MM.1S (cell line): ENCODE measurements at regions not wholly inside any gene's neighbourhood (a gene's known extent, or its start where the extent isn't known, plus 50 kb on each side); places are given as distances from the start of the nearest gene placed in this dataset.

Experiments
- DNase-seq: peaks from one replicate; pipeline ENCODE4 v3.0.0-alpha.2; 2015
- H2AFZ ChIP-seq: fragments of 300-600 bp; sonication (generic); 2 replicates; pipeline ENCODE4 v1.6.0; 2016; ENCODE audit warnings: antibody characterized with exemption, low read length
- H3F3A ChIP-seq: fragments of 300-600 bp; sonication (generic); 2 replicates; pipeline ENCODE4 v1.6.1; 2016; ENCODE audit warnings: mild to moderate bottlenecking, antibody characterized with exemption, low read length, moderate library complexity, mixed read lengths; ENCODE audit not compliant: insufficient read depth
- H3K27ac ChIP-seq: fragments of 300-600 bp; sonication (generic); 2 replicates; pipeline ENCODE4 v1.5.1; 2016; ENCODE audit warnings: mild to moderate bottlenecking, low read length
- H3K27me3 ChIP-seq: fragments of 300-600 bp; sonication (generic); replicated peaks from 2 replicates; pipeline ENCODE4 v1.6.0; 2016; ENCODE audit warnings: low read length; ENCODE audit not compliant: insufficient read depth
- H3K36me3 ChIP-seq: fragments of 300-600 bp; sonication (generic); replicated peaks from 2 replicates; pipeline ENCODE4 v1.6.1; 2016; ENCODE audit warnings: mild to moderate bottlenecking, low read length, mixed read lengths; ENCODE audit not compliant: insufficient read depth
- H3K4me1 ChIP-seq: fragments of 300-600 bp; sonication (generic); 2 replicates; pipeline ENCODE4 v1.6.1; 2016; ENCODE audit warnings: low read length, mixed read lengths
- H3K4me2 ChIP-seq: fragments of 300-600 bp; sonication (generic); 2 replicates; pipeline ENCODE4 v1.6.0; 2016; ENCODE audit warnings: low read depth, low read length
- H3K4me3 ChIP-seq: fragments of 300-600 bp; sonication (generic); 2 replicates; pipeline ENCODE4 v1.5.1; 2016; ENCODE audit warnings: low read length, mixed read lengths
- H3K79me2 ChIP-seq: fragments of 300-600 bp; sonication (generic); 2 replicates; pipeline ENCODE4 v1.6.1; 2016; ENCODE audit warnings: mixed run types, low read length, mixed read lengths
- H3K9ac ChIP-seq: fragments of 300-600 bp; sonication (generic); 2 replicates; pipeline ENCODE4 v1.6.1; 2016; ENCODE audit warnings: low read length, mixed read lengths
- H3K9me2 ChIP-seq: fragments of 300-600 bp; sonication (generic); replicated peaks from 2 replicates; pipeline ENCODE4 v1.6.1; 2016; ENCODE audit warnings: mild to moderate bottlenecking, low read length, mixed read lengths; ENCODE audit not compliant: insufficient read depth
- H3K9me3 ChIP-seq: fragments of 300-600 bp; sonication (generic); replicated peaks from 2 replicates; pipeline ENCODE4 v1.6.1; 2016; ENCODE audit warnings: mild to moderate bottlenecking, low read length, mixed read lengths; ENCODE audit not compliant: insufficient read depth
- H4K20me1 ChIP-seq: fragments of 300-600 bp; sonication (generic); 2 replicates; pipeline ENCODE4 v1.6.1; 2016; ENCODE audit warnings: mild to moderate bottlenecking, low read length, moderate library complexity, mixed read lengths; ENCODE audit not compliant: insufficient read depth
- EZH2 ChIP-seq: fragments of 300-600 bp; sonication (generic); optimal IDR thresholded peaks from 2 replicates; pipeline ENCODE3; 2017; ENCODE audit warnings: low read depth, mild to moderate bottlenecking, antibody characterized with exemption, low read length, mixed read lengths
- EZH2phosphoT487 ChIP-seq: fragments of 300-600 bp; sonication (generic); IDR thresholded peaks from 2 replicates; pipeline ENCODE4 v1.6.1; 2018; ENCODE audit warnings: antibody characterized with exemption, low read length
- TF ChIP-seq, protein P1 (sequence below): fragments of 300-600 bp; sonication (generic); IDR thresholded peaks from 2 replicates; pipeline ENCODE4 v1.5.1; 2016; ENCODE audit warnings: antibody characterized with exemption, low read length, mixed read lengths

DNA sequence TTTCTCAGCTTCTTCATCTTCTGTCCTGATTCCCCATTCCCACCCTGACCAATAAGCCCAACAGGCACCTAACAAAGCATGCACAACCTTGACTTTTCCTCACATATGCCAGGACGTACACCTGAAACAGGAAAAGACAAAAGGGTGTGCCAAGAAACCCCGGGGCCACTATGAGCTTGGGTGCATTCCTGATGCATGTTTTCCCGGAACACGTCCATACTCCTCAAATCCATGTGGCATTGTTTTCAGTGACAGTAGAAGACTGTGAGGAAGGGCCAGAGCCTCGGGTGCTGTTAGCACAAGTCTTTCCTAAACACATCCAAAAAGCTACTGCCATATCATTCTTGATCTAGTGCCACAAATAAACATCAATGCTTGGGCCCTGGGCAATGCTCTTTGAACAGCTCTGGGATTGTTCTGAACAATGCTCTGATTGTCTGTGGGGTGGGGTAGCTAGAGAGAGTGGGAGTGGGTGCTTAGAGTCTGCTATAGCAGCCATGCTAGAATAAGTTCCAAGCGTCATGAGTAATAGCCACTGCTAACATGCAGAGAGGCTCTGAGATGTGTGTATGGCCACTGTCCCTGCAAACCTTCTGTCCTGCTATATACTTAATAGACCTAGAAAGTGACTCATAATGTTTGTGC lies 181.7 kb upstream of the CRIM1 start:
- no peak overlapping the region for H3K27ac ChIP-seq
- no peaks in the 10 kb centered on the region for H3K4me1 ChIP-seq
- H3K79me2 ChIP-seq, result no peaks in the 10 kb centered on the region
- no peak overlapping the region for H3K4me2 ChIP-seq
- no peaks in the 10 kb centered on the region for H3K9me2 ChIP-seq
- H3K4me3 ChIP-seq, result no peak overlapping the region
- DNase-seq, result no peak
- H3K9me3 ChIP-seq, result no peaks in the 10 kb centered on the region
- no peaks in the 10 kb centered on the region for H3F3A ChIP-seq
- TF ChIP-seq EZH2phosphoT487, result no peak
- TF ChIP-seq EZH2, result no peak
- TF ChIP-seq, protein P1, sequence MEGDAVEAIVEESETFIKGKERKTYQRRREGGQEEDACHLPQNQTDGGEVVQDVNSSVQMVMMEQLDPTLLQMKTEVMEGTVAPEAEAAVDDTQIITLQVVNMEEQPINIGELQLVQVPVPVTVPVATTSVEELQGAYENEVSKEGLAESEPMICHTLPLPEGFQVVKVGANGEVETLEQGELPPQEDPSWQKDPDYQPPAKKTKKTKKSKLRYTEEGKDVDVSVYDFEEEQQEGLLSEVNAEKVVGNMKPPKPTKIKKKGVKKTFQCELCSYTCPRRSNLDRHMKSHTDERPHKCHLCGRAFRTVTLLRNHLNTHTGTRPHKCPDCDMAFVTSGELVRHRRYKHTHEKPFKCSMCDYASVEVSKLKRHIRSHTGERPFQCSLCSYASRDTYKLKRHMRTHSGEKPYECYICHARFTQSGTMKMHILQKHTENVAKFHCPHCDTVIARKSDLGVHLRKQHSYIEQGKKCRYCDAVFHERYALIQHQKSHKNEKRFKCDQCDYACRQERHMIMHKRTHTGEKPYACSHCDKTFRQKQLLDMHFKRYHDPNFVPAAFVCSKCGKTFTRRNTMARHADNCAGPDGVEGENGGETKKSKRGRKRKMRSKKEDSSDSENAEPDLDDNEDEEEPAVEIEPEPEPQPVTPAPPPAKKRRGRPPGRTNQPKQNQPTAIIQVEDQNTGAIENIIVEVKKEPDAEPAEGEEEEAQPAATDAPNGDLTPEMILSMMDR, result no peak
- no peak overlapping the region for H2AFZ ChIP-seq
- no peaks in the 10 kb centered on the region for H4K20me1 ChIP-seq
- H3K27me3 ChIP-seq, result no peaks in the 10 kb centered on the region
- H3K9ac ChIP-seq, result no peak overlapping the region
- no peaks in the 10 kb centered on the region for H3K36me3 ChIP-seq

DNA sequence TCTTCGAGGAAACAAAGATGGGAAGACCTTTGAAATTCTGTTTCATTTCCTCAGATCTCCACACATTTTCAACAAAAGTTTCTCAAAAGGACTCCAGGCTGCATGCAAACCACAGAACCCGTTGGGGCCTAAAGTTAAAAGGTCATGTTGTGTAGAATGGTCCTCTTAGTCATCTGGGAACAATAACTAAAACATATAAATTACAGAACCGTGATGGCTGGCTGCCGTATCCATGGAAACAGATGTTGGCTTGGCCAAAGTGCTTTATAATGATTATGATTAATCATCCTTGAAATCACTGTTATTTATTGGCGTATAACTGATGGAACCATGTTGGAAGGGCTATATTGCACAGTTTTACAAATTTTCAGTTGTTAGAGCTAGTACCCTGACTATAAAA lies 182.8 kb upstream of the CRIM1 start:
- H3K27ac ChIP-seq, result no peak overlapping the region
- H3F3A ChIP-seq, result no peaks in the 10 kb centered on the region
- no peaks in the 10 kb centered on the region for H3K9me3 ChIP-seq
- DNase-seq, result no peak
- no peak overlapping the region for H3K4me3 ChIP-seq
- no peak overlapping the region for H2AFZ ChIP-seq
- H3K9me2 ChIP-seq, result no peaks in the 10 kb centered on the region
- no peaks in the 10 kb centered on the region for H3K79me2 ChIP-seq
- H3K9ac ChIP-seq, result no peak overlapping the region
- no peaks in the 10 kb centered on the region for H3K27me3 ChIP-seq
- no peak for TF ChIP-seq EZH2phosphoT487
- TF ChIP-seq EZH2, result no peak
- TF ChIP-seq, protein P1, result no peak
- no peaks in the 10 kb centered on the region for H3K36me3 ChIP-seq
- H3K4me1 ChIP-seq, result no peaks in the 10 kb centered on the region
- no peak overlapping the region for H3K4me2 ChIP-seq
- H4K20me1 ChIP-seq, result no peaks in the 10 kb centered on the region

DNA sequence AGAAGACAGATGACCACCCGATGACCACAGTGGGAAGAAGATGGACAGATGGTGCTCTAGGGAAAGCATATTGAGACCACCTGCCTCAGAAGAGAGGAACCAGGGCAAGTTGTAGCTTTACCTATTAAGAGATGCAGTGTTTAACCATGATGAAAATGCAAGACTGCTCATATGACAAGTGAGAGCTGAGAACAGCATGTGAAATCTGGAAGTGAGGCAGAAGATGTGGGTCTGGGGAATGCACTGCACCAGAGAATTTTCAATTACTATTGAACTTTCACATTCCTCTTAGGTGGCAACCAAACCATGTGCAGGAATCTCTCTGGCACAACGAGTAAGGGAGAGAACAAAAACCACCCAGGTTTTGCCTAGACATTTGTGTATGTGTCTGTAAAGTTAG lies 184.8 kb upstream of the CRIM1 start:
- no peaks in the 10 kb centered on the region for H3F3A ChIP-seq
- no peaks in the 10 kb centered on the region for H3K9me3 ChIP-seq
- H3K4me2 ChIP-seq, result no peak overlapping the region
- no peak overlapping the region for H3K9ac ChIP-seq
- no peak overlapping the region for H3K27ac ChIP-seq
- no peaks in the 10 kb centered on the region for H3K4me1 ChIP-seq
- no peaks in the 10 kb centered on the region for H3K9me2 ChIP-seq
- no peak for DNase-seq
- no peaks in the 10 kb centered on the region for H3K79me2 ChIP-seq
- no peak overlapping the region for H2AFZ ChIP-seq
- H3K36me3 ChIP-seq, result no peaks in the 10 kb centered on the region
- H3K27me3 ChIP-seq, result no peaks in the 10 kb centered on the region
- H4K20me1 ChIP-seq, result no peaks in the 10 kb centered on the region
- no peak overlapping the region for H3K4me3 ChIP-seq
- no peak for TF ChIP-seq EZH2phosphoT487
- TF ChIP-seq, protein P1, result no peak
